ENCODE measurements at regions not wholly inside any gene's neighbourhood (a gene's known extent, or its start where the extent isn't known, plus 50 kb on each side); places are given as distances from the start of the nearest gene placed in this dataset.

- no peak for TF ChIP-seq CEBPB (IDR thresholded peaks at IDR 0.05; ENCODE audit: low read depth, low read length)
- TF ChIP-seq TBP (IDR thresholded peaks at IDR 0.05; ENCODE audit: low read depth, low read length): no peak
- TF ChIP-seq TAF1 (IDR thresholded peaks at IDR 0.05; ENCODE audit: low read depth, low read length): no peak
Observed at GRCh38 chr1:81323862-81324261, 476.9 kb upstream of the ADGRL2 start (continued).

Data from H1 (cell line).